Pons (tissue), 1 donor: ENCODE measurements at regions not wholly inside any gene's neighbourhood (a gene's known extent, or its start where the extent isn't known, plus 50 kb on each side); places are given as distances from the start of the nearest gene placed in this dataset.

Experiments
- DNase-seq: peaks from one replicate; pipeline ENCODE4 v3.0.0-alpha.2; 2016; ENCODE audit warnings: low spot score

GRCh38 chr5:165201369-165201768 is 1696.0 kb downstream of the MAT2B start:
- DNase-seq = no peak

- no peak for DNase-seq
Observed at GRCh38 chr5:165201771-165202518, 1696.5 kb downstream of the MAT2B start.

- no peak for DNase-seq
Observed at GRCh38 chr5:165202519-165202910, 1697.1 kb downstream of the MAT2B start.

- DNase-seq = peak; percentile 53
Observed at GRCh38 chr5:165209101-165209727, 1703.8 kb downstream of the MAT2B start.

- DNase-seq = no peak
Observed at GRCh38 chr5:165224366-165225045, 1719.1 kb downstream of the MAT2B start.

GRCh38 chr5:165227515-165227914 is 1722.1 kb downstream of the MAT2B start:
- no peak for DNase-seq

- no peak for DNase-seq
Observed at GRCh38 chr5:165228184-165228583, 1722.8 kb downstream of the MAT2B start.

- no peak for DNase-seq
Observed at GRCh38 chr5:165231821-165232508, 1726.5 kb downstream of the MAT2B start.

GRCh38 chr5:165232509-165233028 is 1727.2 kb downstream of the MAT2B start:
- no peak for DNase-seq

- no peak for DNase-seq
Observed at GRCh38 chr5:165241811-165242210, 1736.4 kb downstream of the MAT2B start.

GRCh38 chr5:165242646-165243045 is 1737.2 kb downstream of the MAT2B start:
- no peak for DNase-seq

- DNase-seq = no peak
Observed at GRCh38 chr5:165244407-165244806, 1739.0 kb downstream of the MAT2B start.

GRCh38 chr5:165258197-165258771 is 1752.9 kb downstream of the MAT2B start:
- DNase-seq = peak; percentile 24

GRCh38 chr5:165260426-165260825 is 1755.0 kb downstream of the MAT2B start:
- DNase-seq = no peak

- no peak for DNase-seq
Observed at GRCh38 chr5:165263536-165263935, 1758.1 kb downstream of the MAT2B start.

GRCh38 chr5:165266939-165267338 is 1761.5 kb downstream of the MAT2B start:
- no peak for DNase-seq

- DNase-seq = no peak
Observed at GRCh38 chr5:165272436-165272835, 1767.0 kb downstream of the MAT2B start.

GRCh38 chr5:165277661-165278060 is 1772.2 kb downstream of the MAT2B start:
- no peak for DNase-seq

GRCh38 chr5:165282491-165282890 is 1777.1 kb downstream of the MAT2B start:
- DNase-seq = no peak

- DNase-seq = no peak
Observed at GRCh38 chr5:165286692-165287091, 1781.3 kb downstream of the MAT2B start.

- DNase-seq = no peak
Observed at GRCh38 chr5:165290535-165290934, 1785.1 kb downstream of the MAT2B start.
